ENCODE measurements at regions not wholly inside any gene's neighbourhood (a gene's known extent, or its start where the extent isn't known, plus 50 kb on each side); places are given as distances from the start of the nearest gene placed in this dataset.

DNA sequence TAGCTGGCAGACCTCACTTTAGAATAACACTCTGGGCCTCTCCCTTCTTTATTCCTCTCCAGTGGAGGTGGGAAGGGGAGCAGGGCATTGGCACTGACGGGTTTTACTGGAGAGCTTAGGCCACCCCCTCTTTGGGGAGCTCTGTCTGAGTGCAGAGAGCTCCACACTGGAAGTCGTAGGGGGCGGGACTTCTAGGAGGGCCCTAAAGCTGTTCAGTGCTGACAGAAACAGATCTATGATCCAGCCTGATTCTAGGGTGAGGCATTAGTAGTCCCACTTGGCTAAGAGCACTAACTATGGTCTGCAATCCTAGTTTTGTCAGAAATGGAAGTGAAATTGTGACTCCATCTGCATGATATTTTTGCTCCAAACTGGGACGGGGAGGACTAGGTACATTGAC is 138.7 kb downstream of the MIS18A start:
- no peak overlapping the region for H3K27ac ChIP-seq (replicated peaks in 1 of 4)
- H3K4me1 ChIP-seq, result peaks cover 0 to 6% (median 2%) of the 10 kb centered on the region in 4 donors
- H3K4me3 ChIP-seq, result no peak overlapping the region
- peak; percentile 70 for DNase-seq (ENCODE audit: extremely low spot score)
- peaks cover 0 to 15% (median 8%) of the 10 kb centered on the region in 4 donors for H3K9me3 ChIP-seq
- TF ChIP-seq, protein P1, sequence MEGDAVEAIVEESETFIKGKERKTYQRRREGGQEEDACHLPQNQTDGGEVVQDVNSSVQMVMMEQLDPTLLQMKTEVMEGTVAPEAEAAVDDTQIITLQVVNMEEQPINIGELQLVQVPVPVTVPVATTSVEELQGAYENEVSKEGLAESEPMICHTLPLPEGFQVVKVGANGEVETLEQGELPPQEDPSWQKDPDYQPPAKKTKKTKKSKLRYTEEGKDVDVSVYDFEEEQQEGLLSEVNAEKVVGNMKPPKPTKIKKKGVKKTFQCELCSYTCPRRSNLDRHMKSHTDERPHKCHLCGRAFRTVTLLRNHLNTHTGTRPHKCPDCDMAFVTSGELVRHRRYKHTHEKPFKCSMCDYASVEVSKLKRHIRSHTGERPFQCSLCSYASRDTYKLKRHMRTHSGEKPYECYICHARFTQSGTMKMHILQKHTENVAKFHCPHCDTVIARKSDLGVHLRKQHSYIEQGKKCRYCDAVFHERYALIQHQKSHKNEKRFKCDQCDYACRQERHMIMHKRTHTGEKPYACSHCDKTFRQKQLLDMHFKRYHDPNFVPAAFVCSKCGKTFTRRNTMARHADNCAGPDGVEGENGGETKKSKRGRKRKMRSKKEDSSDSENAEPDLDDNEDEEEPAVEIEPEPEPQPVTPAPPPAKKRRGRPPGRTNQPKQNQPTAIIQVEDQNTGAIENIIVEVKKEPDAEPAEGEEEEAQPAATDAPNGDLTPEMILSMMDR (IDR thresholded peaks at IDR 0.05), result no peak
- intact Hi-C loops (cut with DNase I), result no loop called here
- no peaks in the 10 kb centered on the region for H3K27me3 ChIP-seq
- WGBS, result 54% methylated on average over 1 of the region's 4 CpGs
- no peaks in the 10 kb centered on the region for H3K36me3 ChIP-seq

DNA sequence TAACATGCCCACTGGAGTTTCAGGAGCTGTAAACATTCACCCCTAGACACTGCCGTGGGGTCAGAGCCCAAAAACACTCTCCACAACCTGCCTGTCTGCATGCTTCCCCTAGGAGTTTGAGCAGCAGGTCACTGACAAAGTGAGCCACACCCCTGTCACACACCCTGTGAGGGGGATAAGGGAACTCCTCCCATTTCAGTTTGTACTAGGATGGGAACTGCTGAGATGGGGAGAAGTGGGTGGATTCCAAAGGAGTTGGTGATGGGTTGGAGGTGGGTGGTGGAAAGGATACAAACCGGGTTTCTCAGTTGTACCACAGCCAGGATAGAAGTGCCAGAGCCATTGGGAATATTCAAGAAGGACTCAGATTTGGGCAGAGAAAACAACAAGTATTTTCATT is 140.2 kb downstream of the MIS18A start:
- Histone ChIP-seq H3K27ac (replicated peaks in 1 of 4) (no peak overlapping the region), H3K4me1 (peaks cover 0 to 6% (median 4%) of the 10 kb centered on the region in 4 donors), H3K36me3 (no peaks in the 10 kb centered on the region), H3K4me3 (no peak overlapping the region), H3K27me3 (no peaks in the 10 kb centered on the region), H3K9me3 (peaks cover 0 to 15% (median 8%) of the 10 kb centered on the region in 4 donors)
- no peak for TF ChIP-seq POLR2A (IDR thresholded peaks at IDR 0.05; ENCODE audit: low read depth)
- TF ChIP-seq EP300 (IDR thresholded peaks at IDR 0.05), result no peak
- TF ChIP-seq, protein P1 (IDR thresholded peaks at IDR 0.05), result no peak
- no peak for TF ChIP-seq POLR2AphosphoS5 (IDR thresholded peaks at IDR 0.05)
- 75% methylated on average over 2 of the region's 2 CpGs for WGBS
- intact Hi-C loops (cut with DNase I), result no loop called here
- DNase-seq (ENCODE audit: extremely low spot score), result no peak

DNA sequence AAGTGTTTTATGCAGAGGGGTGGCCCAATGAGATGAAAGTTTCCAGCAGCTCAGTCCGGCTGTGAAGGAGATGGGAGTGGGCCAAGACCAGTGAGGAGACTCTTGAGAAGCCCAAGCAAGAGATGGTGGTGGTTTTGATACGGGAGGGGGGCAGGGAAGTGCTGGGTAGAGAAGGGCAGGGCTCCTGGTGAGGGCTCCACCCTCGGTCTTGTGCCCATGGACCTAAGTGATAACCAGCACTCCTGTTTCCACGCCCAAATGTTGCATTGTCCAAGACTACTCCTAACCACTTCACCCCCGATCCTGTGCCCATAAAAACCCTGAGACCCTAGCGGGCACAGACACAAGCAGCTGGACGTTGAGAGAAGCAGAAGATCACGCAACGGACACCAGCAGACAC is 140.9 kb downstream of the MIS18A start:
- DNase-seq (ENCODE audit: extremely low spot score), result no peak
- Histone ChIP-seq H3K27ac (replicated peaks in 1 of 4) (no peak overlapping the region), H3K36me3 (no peaks in the 10 kb centered on the region), H3K9me3 (peaks cover 0 to 15% (median 8%) of the 10 kb centered on the region in 4 donors), H3K27me3 (no peaks in the 10 kb centered on the region), H3K4me1 (peaks cover 0 to 4% (median 3%) of the 10 kb centered on the region in 4 donors), H3K4me3 (no peak overlapping the region)
- intact Hi-C loops (cut with DNase I), result no loop called here
- TF ChIP-seq POLR2A (IDR thresholded peaks at IDR 0.05; ENCODE audit: low read depth), result no peak
- no peak for TF ChIP-seq EP300 (IDR thresholded peaks at IDR 0.05)
- TF ChIP-seq, protein P1 (IDR thresholded peaks at IDR 0.05), result no peak
- no peak for TF ChIP-seq POLR2AphosphoS5 (IDR thresholded peaks at IDR 0.05)
- WGBS, result 96% methylated on average over 9 of the region's 9 CpGs

DNA sequence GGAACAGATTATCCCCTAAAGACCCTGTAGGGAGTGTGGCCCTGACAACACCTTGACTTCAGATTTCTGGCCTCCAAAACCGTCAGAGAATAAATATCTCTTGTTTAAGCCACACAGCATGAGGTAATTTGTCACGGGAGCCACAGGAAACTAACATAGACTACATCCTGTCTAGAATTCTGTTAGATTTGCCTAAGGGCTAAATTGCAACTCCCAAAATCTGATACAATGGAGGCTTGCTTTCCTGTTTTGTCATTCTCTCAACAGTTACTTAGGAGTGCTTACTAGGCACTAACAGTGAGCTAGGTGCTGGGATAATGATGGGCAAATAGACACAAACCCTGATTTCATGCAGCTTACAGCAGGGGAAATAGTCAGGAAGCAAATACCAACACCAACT is 141.6 kb downstream of the MIS18A start:
- Histone ChIP-seq H3K4me3 (no peak overlapping the region), H3K27ac (replicated peaks in 1 of 4) (no peak overlapping the region), H3K9me3 (peaks cover 0 to 15% (median 8%) of the 10 kb centered on the region in 4 donors), H3K27me3 (no peaks in the 10 kb centered on the region), H3K36me3 (no peaks in the 10 kb centered on the region), H3K4me1 (peaks cover under 1 to 4% (median 4%) of the 10 kb centered on the region in 4 donors)
- no peak for TF ChIP-seq POLR2AphosphoS5 (IDR thresholded peaks at IDR 0.05)
- TF ChIP-seq POLR2A (IDR thresholded peaks at IDR 0.05; ENCODE audit: low read depth), result no peak
- no peak for TF ChIP-seq EP300 (IDR thresholded peaks at IDR 0.05)
- TF ChIP-seq, protein P1 (IDR thresholded peaks at IDR 0.05), result no peak
- 63% methylated on average over 2 of the region's 2 CpGs for WGBS
- DNase-seq (ENCODE audit: extremely low spot score), result no peak
- intact Hi-C loops (cut with DNase I), result no loop called here

DNA sequence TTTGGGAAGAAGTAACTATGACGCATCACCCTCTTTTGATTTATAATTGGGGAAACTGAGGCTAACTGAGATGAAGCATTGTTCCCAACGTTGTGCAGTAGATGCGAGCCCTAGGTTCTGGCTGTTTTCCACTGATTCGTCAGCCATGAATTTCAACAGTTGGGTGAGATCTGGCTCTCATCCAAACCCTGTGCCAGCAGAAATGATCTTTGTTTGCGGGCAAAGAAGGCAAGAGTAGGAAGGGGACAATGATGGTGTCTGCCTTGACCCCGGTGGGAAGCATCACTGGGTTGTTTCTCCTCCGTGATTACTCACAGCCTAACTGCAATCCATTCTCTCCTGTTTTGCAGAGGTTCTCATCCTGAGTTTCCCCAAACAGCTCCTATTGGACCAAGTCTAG is 142.3 kb downstream of the MIS18A start:
- peaks cover 4 to 11% (median 9%) of the 10 kb centered on the region in 4 donors for H3K4me1 ChIP-seq
- peaks cover 0 to 15% (median 8%) of the 10 kb centered on the region in 4 donors for H3K9me3 ChIP-seq
- H3K36me3 ChIP-seq, result no peaks in the 10 kb centered on the region
- no peaks in the 10 kb centered on the region for H3K27me3 ChIP-seq
- H3K27ac ChIP-seq (replicated peaks in 1 of 4), result no peak overlapping the region
- DNase-seq (ENCODE audit: extremely low spot score), result peak; percentile 5
- no peak for TF ChIP-seq POLR2A (IDR thresholded peaks at IDR 0.05; ENCODE audit: low read depth)
- TF ChIP-seq, protein P1 (IDR thresholded peaks at IDR 0.05), result no peak
- no peak for TF ChIP-seq EP300 (IDR thresholded peaks at IDR 0.05)
- TF ChIP-seq POLR2AphosphoS5 (IDR thresholded peaks at IDR 0.05), result no peak
- WGBS, result 89% methylated on average over 7 of the region's 7 CpGs
- intact Hi-C loops (cut with DNase I), result no loop called here
- H3K4me3 ChIP-seq, result no peak overlapping the region
